Smooth muscle cell (in vitro differentiated cells): ENCODE measurements at regions not wholly inside any gene's neighbourhood (a gene's known extent, or its start where the extent isn't known, plus 50 kb on each side); places are given as distances from the start of the nearest gene placed in this dataset.

Source experiments
- DNase-seq: peaks from one replicate; lab custom pipeline; 2025; ENCODE audit not compliant: unreplicated experiment; lab: John Stamatoyannopoulos, UW
- H2AFZ ChIP-seq: fragments of 200-600 bp; sonication (generic); 2 replicates; pipeline ENCODE4 v1.6.0; 2016; ENCODE audit warnings: antibody characterized with exemption, low read depth, mild to moderate bottlenecking
- H3F3A ChIP-seq: fragments of 200-600 bp; sonication (generic); 2 replicates; pipeline ENCODE4 v1.6.0; 2017; ENCODE audit warnings: antibody characterized with exemption, low read depth
- H3K27ac ChIP-seq: fragments of 200-600 bp; sonication (generic); 2 replicates; pipeline ENCODE4 v1.5.1; 2016; ENCODE audit warnings: low read depth, mild to moderate bottlenecking
- H3K27me3 ChIP-seq: fragments of 200-600 bp; sonication (generic); 2 replicates; pipeline ENCODE4 v1.6.1; 2016; ENCODE audit warnings: low read depth, mild to moderate bottlenecking
- H3K36me3 ChIP-seq: fragments of 200-600 bp; sonication (generic); 2 replicates; pipeline ENCODE4 v1.5.1; 2016; ENCODE audit warnings: low read depth
- H3K4me1 ChIP-seq: fragments of 200-600 bp; sonication (generic); 2 replicates; pipeline ENCODE4 v1.5.1; 2016; ENCODE audit warnings: low read depth
- H3K4me2 ChIP-seq: fragments of 200-600 bp; sonication (generic); 2 replicates; pipeline ENCODE4 v1.6.0; 2016; ENCODE audit warnings: mild to moderate bottlenecking
- H3K4me3 ChIP-seq: fragments of 200-600 bp; sonication (generic); 2 replicates; pipeline ENCODE4 v1.5.1; 2016; ENCODE audit warnings: mild to moderate bottlenecking
- H3K79me2 ChIP-seq: fragments of 200-600 bp; sonication (generic); 2 replicates; pipeline ENCODE4 v1.6.0; 2016; ENCODE audit warnings: low read depth, mild to moderate bottlenecking
- H3K9ac ChIP-seq: fragments of 200-600 bp; sonication (generic); 2 replicates; pipeline ENCODE4 v1.6.0; 2016; ENCODE audit warnings: low read depth
- H3K9me3 ChIP-seq: fragments of 200-600 bp; sonication (generic); replicated peaks from 2 replicates; pipeline ENCODE4 v1.5.1; 2016; ENCODE audit warnings: low read depth
- H4K20me1 ChIP-seq: fragments of 200-600 bp; sonication (generic); 2 replicates; pipeline ENCODE4 v1.6.0; 2016; ENCODE audit warnings: low read depth
- WGBS: methylation state at CpG from one replicate; pipeline ENCODE4 v1.1.7; 2016; ENCODE audit warnings: low lambda C conversion rate; 5-methylcytosine and 5-hydroxymethylcytosine counted together
- TF ChIP-seq, protein P1 (sequence below): fragments of 200-600 bp; sonication (generic); IDR thresholded peaks from 2 replicates; pipeline ENCODE4 v1.5.1; 2017; ENCODE audit warnings: borderline replicate concordance, mild to moderate bottlenecking, antibody characterized with exemption; ENCODE audit not compliant: insufficient read depth, poor library complexity, severe bottlenecking

- no peak overlapping the region for H3K4me3 ChIP-seq
- no peaks in the 10 kb centered on the region for H3K36me3 ChIP-seq
- TF ChIP-seq, protein P1, sequence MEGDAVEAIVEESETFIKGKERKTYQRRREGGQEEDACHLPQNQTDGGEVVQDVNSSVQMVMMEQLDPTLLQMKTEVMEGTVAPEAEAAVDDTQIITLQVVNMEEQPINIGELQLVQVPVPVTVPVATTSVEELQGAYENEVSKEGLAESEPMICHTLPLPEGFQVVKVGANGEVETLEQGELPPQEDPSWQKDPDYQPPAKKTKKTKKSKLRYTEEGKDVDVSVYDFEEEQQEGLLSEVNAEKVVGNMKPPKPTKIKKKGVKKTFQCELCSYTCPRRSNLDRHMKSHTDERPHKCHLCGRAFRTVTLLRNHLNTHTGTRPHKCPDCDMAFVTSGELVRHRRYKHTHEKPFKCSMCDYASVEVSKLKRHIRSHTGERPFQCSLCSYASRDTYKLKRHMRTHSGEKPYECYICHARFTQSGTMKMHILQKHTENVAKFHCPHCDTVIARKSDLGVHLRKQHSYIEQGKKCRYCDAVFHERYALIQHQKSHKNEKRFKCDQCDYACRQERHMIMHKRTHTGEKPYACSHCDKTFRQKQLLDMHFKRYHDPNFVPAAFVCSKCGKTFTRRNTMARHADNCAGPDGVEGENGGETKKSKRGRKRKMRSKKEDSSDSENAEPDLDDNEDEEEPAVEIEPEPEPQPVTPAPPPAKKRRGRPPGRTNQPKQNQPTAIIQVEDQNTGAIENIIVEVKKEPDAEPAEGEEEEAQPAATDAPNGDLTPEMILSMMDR = no peak
- no peaks in the 10 kb centered on the region for H4K20me1 ChIP-seq
- peaks cover 11% of the 10 kb centered on the region for H3K4me1 ChIP-seq
- WGBS = 93% methylated on average over 4 of the region's 4 CpGs
- H3K4me2 ChIP-seq = no peak overlapping the region
- no peak overlapping the region for H2AFZ ChIP-seq
- no peak overlapping the region for H3K27ac ChIP-seq
- H3F3A ChIP-seq = no peaks in the 10 kb centered on the region
- DNase-seq = no peak
- no peaks in the 10 kb centered on the region for H3K27me3 ChIP-seq
- no peaks in the 10 kb centered on the region for H3K79me2 ChIP-seq
- H3K9me3 ChIP-seq = no peaks in the 10 kb centered on the region
- no peak overlapping the region for H3K9ac ChIP-seq
Measured at GRCh38 chr10:106311590-106311989, 852.9 kb downstream of the SORCS1 start.

DNA sequence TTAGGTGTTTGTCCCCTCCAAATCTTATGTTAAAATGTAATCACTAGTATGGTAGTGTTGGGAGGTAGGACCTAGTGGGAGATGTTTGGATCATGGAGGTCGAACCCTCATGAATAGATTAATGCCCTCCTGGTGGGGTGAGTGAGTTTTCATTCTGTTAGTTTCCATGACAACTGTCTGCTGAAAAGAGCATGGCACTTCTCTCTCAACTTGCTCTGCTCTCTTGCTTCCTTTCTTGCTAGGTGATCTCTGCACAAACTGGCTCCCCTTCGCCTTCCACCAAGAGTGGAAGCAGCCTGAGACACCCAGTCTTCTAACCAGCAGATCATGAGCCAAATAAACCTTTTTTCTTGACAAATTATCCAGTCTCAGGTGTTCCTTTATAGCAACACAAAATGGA is 853.9 kb downstream of the SORCS1 start:
- peaks cover 7% of the 10 kb centered on the region for H3K4me1 ChIP-seq
- no peaks in the 10 kb centered on the region for H3K27me3 ChIP-seq
- H3K9ac ChIP-seq = no peak overlapping the region
- H3K9me3 ChIP-seq = no peaks in the 10 kb centered on the region
- H3K27ac ChIP-seq = no peak overlapping the region
- H3K79me2 ChIP-seq = no peaks in the 10 kb centered on the region
- H3K4me3 ChIP-seq = no peak overlapping the region
- WGBS = 74% methylated on average over 2 of the region's 2 CpGs
- H2AFZ ChIP-seq = no peak overlapping the region
- no peaks in the 10 kb centered on the region for H3F3A ChIP-seq
- no peaks in the 10 kb centered on the region for H4K20me1 ChIP-seq
- no peak for DNase-seq
- no peaks in the 10 kb centered on the region for H3K36me3 ChIP-seq
- TF ChIP-seq, protein P1 = no peak
- H3K4me2 ChIP-seq = no peak overlapping the region

GRCh38 chr10:106309376-106309775 is 855.1 kb downstream of the SORCS1 start:
- Histone ChIP-seq H3K4me2 (no peak overlapping the region), H2AFZ (no peak overlapping the region)
- 91% methylated on average over 2 of the region's 2 CpGs for WGBS

GRCh38 chr10:106308284-106308683 is 856.2 kb downstream of the SORCS1 start:
- 79% methylated on average over 2 of the region's 2 CpGs for WGBS
- Histone ChIP-seq H4K20me1 (no peaks in the 10 kb centered on the region), H3K79me2 (no peaks in the 10 kb centered on the region), H3K9ac (no peak overlapping the region), H3K9me3 (no peaks in the 10 kb centered on the region), H3F3A (no peaks in the 10 kb centered on the region), H3K27me3 (no peaks in the 10 kb centered on the region), H3K4me3 (no peak overlapping the region), H3K4me2 (no peak overlapping the region), H3K36me3 (no peaks in the 10 kb centered on the region), H2AFZ (no peak overlapping the region), H3K4me1 (peaks cover 5% of the 10 kb centered on the region), H3K27ac (no peak overlapping the region)
- TF ChIP-seq, protein P1 = no peak
- no peak for DNase-seq

More at GRCh38 chr10:106309376-106309775, 855.1 kb downstream of the SORCS1 start:
- Histone ChIP-seq H3K9ac (no peak overlapping the region), H3K79me2 (no peaks in the 10 kb centered on the region), H3K36me3 (no peaks in the 10 kb centered on the region), H3K27me3 (no peaks in the 10 kb centered on the region), H3K9me3 (no peaks in the 10 kb centered on the region), H3K4me3 (no peak overlapping the region), H4K20me1 (no peaks in the 10 kb centered on the region), H3F3A (no peaks in the 10 kb centered on the region), H3K4me1 (peaks cover 5% of the 10 kb centered on the region), H3K27ac (no peak overlapping the region)
- TF ChIP-seq, protein P1 = no peak
- DNase-seq = no peak
